ENCODE measurements at regions not wholly inside any gene's neighbourhood (a gene's known extent, or its start where the extent isn't known, plus 50 kb on each side); places are given as distances from the start of the nearest gene placed in this dataset.

DNA sequence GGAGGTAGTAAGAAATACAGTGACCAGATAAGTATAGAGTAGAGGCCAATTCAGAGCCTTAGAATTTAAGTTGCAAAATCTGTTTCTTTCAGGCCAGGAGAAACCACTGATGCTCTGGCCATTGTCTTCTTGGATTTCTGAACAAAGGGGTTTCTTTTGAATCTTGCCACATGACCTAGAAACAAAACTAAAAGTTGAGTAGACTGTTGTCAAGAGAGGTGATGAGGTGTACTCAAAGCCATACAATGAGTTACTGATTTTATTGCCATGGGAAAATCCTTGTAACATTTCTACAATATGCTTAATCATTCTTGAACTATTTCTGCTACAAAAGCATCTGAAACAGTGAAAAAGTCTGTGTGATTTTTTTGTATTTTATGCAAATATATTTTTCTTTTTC, 881.3 kb downstream of the CDH11 start:
- no peak overlapping the region for H2AFZ ChIP-seq

DNA sequence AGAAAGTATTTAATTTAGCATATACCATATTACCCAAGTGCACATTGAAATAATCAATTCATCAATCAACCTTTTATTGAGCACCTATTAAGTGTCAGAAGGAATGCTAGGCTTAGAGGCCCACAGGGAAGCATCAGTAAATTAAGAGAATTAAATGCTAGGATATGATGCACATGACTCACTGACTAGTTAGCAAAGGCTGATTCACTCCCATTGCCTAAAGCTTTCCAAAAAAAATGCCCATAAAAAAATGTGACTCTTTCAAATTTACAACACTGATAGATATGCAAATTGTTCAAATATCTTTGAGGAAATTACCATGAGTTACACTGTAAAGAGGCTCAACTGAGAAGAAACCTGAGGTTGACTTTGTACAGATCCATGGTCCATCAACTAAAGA, 883.3 kb downstream of the CDH11 start:
- H3K36me3 ChIP-seq (replicated peaks; ENCODE audit: insufficient read depth, low read depth), result no peaks in the 10 kb centered on the region
- no peaks in the 10 kb centered on the region for H3K79me2 ChIP-seq
- no peaks in the 10 kb centered on the region for H3K9me3 ChIP-seq (ENCODE audit: low read depth)
- H4K20me1 ChIP-seq (ENCODE audit: insufficient read depth, poor library complexity, severe bottlenecking), result no peaks in the 10 kb centered on the region
- no peaks in the 10 kb centered on the region for H3K4me1 ChIP-seq (ENCODE audit: insufficient read depth)
- DNase-seq (ENCODE audit: low spot score), result no peak
- no peak for TF ChIP-seq EZH2phosphoT487 (IDR thresholded peaks at IDR 0.05; ENCODE audit: low read depth, severe bottlenecking, unreplicated experiment)
- TF ChIP-seq, protein P1, sequence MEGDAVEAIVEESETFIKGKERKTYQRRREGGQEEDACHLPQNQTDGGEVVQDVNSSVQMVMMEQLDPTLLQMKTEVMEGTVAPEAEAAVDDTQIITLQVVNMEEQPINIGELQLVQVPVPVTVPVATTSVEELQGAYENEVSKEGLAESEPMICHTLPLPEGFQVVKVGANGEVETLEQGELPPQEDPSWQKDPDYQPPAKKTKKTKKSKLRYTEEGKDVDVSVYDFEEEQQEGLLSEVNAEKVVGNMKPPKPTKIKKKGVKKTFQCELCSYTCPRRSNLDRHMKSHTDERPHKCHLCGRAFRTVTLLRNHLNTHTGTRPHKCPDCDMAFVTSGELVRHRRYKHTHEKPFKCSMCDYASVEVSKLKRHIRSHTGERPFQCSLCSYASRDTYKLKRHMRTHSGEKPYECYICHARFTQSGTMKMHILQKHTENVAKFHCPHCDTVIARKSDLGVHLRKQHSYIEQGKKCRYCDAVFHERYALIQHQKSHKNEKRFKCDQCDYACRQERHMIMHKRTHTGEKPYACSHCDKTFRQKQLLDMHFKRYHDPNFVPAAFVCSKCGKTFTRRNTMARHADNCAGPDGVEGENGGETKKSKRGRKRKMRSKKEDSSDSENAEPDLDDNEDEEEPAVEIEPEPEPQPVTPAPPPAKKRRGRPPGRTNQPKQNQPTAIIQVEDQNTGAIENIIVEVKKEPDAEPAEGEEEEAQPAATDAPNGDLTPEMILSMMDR (IDR thresholded peaks at IDR 0.05; ENCODE audit: poor library complexity), result no peak
- no peak for TF ChIP-seq EZH2 (IDR thresholded peaks at IDR 0.05; ENCODE audit: borderline replicate concordance)
- no peak overlapping the region for H3K4me2 ChIP-seq
- no peak overlapping the region for H3K4me3 ChIP-seq
- no peaks in the 10 kb centered on the region for H3K9me2 ChIP-seq (replicated peaks; ENCODE audit: insufficient read depth)
- no peak overlapping the region for H3K27ac ChIP-seq
- H2AFZ ChIP-seq, result no peak overlapping the region
- H3K27me3 ChIP-seq, result no peaks in the 10 kb centered on the region

More for the DNA sequence above, 881.3 kb downstream of the CDH11 start:
- Histone ChIP-seq H3K4me3 (no peak overlapping the region), H3K9me3 (ENCODE audit: low read depth) (no peaks in the 10 kb centered on the region), H3K9me2 (replicated peaks; ENCODE audit: insufficient read depth) (no peaks in the 10 kb centered on the region), H3K27me3 (no peaks in the 10 kb centered on the region), H3K4me2 (no peak overlapping the region), H3K79me2 (no peaks in the 10 kb centered on the region), H3K27ac (no peak overlapping the region), H4K20me1 (ENCODE audit: insufficient read depth, poor library complexity, severe bottlenecking) (no peaks in the 10 kb centered on the region), H3K36me3 (replicated peaks; ENCODE audit: insufficient read depth, low read depth) (no peaks in the 10 kb centered on the region), H3K4me1 (ENCODE audit: insufficient read depth) (no peaks in the 10 kb centered on the region)
- no peak for DNase-seq (ENCODE audit: low spot score)
- TF ChIP-seq EZH2phosphoT487 (IDR thresholded peaks at IDR 0.05; ENCODE audit: low read depth, severe bottlenecking, unreplicated experiment) (no peak), EZH2 (IDR thresholded peaks at IDR 0.05; ENCODE audit: borderline replicate concordance) (no peak)
- TF ChIP-seq, protein P1 (IDR thresholded peaks at IDR 0.05; ENCODE audit: poor library complexity), result no peak

DNA sequence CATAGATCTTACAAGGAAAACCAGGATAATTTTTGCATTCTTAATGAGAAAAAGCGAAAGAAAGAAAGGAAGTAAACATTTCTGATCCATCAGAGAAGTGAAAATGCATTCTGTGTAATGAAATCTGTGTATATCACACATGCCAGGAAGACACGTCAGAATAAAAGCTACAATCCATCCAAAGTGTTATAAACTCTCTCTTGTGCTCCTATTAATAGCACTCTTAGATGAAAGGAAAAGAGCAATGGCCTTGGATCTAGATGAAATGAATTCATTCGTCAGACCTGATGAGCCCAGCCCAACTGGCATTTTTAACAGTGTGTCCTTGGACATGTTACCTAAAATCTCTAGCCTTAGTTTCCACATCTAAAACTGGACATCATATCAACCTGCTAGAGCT, 885.5 kb downstream of the CDH11 start:
- Histone ChIP-seq H3K4me2 (no peak overlapping the region), H3K79me2 (no peaks in the 10 kb centered on the region), H4K20me1 (ENCODE audit: insufficient read depth, poor library complexity, severe bottlenecking) (no peaks in the 10 kb centered on the region), H2AFZ (no peak overlapping the region), H3K9me3 (ENCODE audit: low read depth) (no peaks in the 10 kb centered on the region), H3K27ac (no peak overlapping the region), H3K27me3 (no peaks in the 10 kb centered on the region), H3K9me2 (replicated peaks; ENCODE audit: insufficient read depth) (no peaks in the 10 kb centered on the region), H3K4me1 (ENCODE audit: insufficient read depth) (no peaks in the 10 kb centered on the region), H3K36me3 (replicated peaks; ENCODE audit: insufficient read depth, low read depth) (no peaks in the 10 kb centered on the region), H3K4me3 (no peak overlapping the region)
- WGBS (ENCODE audit: low lambda C conversion rate, missing lambda C conversion rate), result 85% methylated on average over 3 of the region's 3 CpGs
- no peak for DNase-seq (ENCODE audit: low spot score)
- no peak for TF ChIP-seq EZH2 (IDR thresholded peaks at IDR 0.05; ENCODE audit: borderline replicate concordance)
- no peak for TF ChIP-seq EZH2phosphoT487 (IDR thresholded peaks at IDR 0.05; ENCODE audit: low read depth, severe bottlenecking, unreplicated experiment)
- TF ChIP-seq, protein P1 (IDR thresholded peaks at IDR 0.05; ENCODE audit: poor library complexity), result no peak

DNA sequence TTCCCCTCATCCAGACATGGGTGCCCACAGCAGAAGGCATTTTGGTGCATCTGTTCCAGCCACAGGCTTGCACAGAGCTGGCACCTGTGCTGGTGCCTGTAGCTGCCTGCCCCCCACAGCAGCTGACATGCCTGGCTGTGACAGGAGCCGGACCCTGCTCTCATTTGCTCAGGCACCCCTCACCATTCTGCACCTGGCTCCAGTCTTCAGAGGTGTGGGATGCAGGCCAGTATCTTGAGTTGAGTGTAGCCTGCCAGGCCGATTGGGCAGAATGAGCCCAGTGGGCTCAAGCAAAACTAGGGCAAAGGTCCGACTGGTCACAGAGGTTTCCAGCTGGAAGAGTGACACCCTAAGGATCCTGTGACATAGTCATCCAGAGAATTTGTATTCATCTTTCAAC, 887.7 kb downstream of the CDH11 start:
- 92% methylated on average over 3 of the region's 3 CpGs for WGBS (ENCODE audit: low lambda C conversion rate, missing lambda C conversion rate)

More for the DNA sequence above, 887.7 kb downstream of the CDH11 start:
- H2AFZ ChIP-seq, result no peak overlapping the region
- no peaks in the 10 kb centered on the region for H3K9me3 ChIP-seq (ENCODE audit: low read depth)
- DNase-seq (ENCODE audit: low spot score), result no peak
- H3K4me2 ChIP-seq, result no peak overlapping the region
- no peak overlapping the region for H3K27ac ChIP-seq
- no peaks in the 10 kb centered on the region for H4K20me1 ChIP-seq (ENCODE audit: insufficient read depth, poor library complexity, severe bottlenecking)
- no peaks in the 10 kb centered on the region for H3K79me2 ChIP-seq
- H3K4me3 ChIP-seq, result no peak overlapping the region
- TF ChIP-seq EZH2 (IDR thresholded peaks at IDR 0.05; ENCODE audit: borderline replicate concordance) (no peak), EZH2phosphoT487 (IDR thresholded peaks at IDR 0.05; ENCODE audit: low read depth, severe bottlenecking, unreplicated experiment) (no peak)
- TF ChIP-seq, protein P1 (IDR thresholded peaks at IDR 0.05; ENCODE audit: poor library complexity), result no peak
- H3K27me3 ChIP-seq, result no peaks in the 10 kb centered on the region
- H3K4me1 ChIP-seq (ENCODE audit: insufficient read depth), result no peaks in the 10 kb centered on the region
- H3K9me2 ChIP-seq (replicated peaks; ENCODE audit: insufficient read depth), result no peaks in the 10 kb centered on the region
- H3K36me3 ChIP-seq (replicated peaks; ENCODE audit: insufficient read depth, low read depth), result no peaks in the 10 kb centered on the region
